ENCODE measurements at regions not wholly inside any gene's neighbourhood (a gene's known extent, or its start where the extent isn't known, plus 50 kb on each side); places are given as distances from the start of the nearest gene placed in this dataset.

DNA sequence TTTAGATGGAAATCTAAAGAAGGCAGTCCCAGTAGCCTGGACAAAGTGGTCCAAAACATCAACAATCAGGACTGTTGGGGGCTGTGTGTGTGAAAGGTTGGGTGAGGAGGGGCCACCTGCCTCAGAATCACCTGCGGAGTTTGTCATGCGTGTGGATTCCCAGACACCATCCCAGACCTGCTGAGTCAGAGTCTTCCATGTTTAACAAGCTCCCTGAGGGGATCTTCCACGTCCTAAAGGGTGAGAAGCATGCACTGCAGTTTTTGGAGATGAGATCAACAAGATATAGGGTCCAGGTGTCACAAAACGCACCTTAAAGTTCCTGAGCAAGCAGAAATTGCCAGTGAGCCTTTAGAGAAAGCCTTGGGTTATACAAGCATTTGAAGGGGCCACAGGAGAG, 207.0 kb upstream of the FAM9B start (continued):
- TF ChIP-seq ZNF16 (tag by site-specific recombination; IDR thresholded peaks at IDR 0.05; ENCODE audit: low read depth) (no peak), ZNF174 (tag by site-specific recombination; IDR thresholded peaks at IDR 0.05) (no peak), ZNF221 (tag by site-specific recombination; IDR thresholded peaks at IDR 0.05; ENCODE audit: borderline replicate concordance) (no peak), ZNF707 (tag by site-specific recombination; IDR thresholded peaks at IDR 0.05) (no peak), MZF1 (tag by site-specific recombination; IDR thresholded peaks at IDR 0.05; ENCODE audit: borderline replicate concordance) (no peak)
- TF ChIP-seq, protein P1, sequence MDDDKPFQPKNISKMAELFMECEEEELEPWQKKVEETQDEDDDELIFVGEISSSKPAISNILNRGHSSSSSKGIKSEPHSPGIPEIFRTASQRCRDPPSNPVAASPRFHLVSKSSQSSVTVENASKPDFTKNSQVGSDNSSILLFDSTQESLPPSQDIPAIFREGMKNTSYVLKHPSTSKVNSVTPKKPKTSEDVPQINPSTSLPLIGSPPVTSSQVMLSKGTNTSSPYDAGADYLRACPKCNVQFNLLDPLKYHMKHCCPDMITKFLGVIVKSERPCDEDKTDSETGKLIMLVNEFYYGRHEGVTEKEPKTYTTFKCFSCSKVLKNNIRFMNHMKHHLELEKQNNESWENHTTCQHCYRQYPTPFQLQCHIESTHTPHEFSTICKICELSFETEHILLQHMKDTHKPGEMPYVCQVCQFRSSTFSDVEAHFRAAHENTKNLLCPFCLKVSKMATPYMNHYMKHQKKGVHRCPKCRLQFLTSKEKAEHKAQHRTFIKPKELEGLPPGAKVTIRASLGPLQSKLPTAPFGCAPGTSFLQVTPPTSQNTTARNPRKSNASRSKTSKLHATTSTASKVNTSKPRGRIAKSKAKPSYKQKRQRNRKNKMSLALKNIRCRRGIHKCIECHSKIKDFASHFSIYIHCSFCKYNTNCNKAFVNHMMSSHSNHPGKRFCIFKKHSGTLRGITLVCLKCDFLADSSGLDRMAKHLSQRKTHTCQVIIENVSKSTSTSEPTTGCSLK (tag by site-specific recombination; IDR thresholded peaks at IDR 0.05), result no peak
- TF ChIP-seq, protein P2, sequence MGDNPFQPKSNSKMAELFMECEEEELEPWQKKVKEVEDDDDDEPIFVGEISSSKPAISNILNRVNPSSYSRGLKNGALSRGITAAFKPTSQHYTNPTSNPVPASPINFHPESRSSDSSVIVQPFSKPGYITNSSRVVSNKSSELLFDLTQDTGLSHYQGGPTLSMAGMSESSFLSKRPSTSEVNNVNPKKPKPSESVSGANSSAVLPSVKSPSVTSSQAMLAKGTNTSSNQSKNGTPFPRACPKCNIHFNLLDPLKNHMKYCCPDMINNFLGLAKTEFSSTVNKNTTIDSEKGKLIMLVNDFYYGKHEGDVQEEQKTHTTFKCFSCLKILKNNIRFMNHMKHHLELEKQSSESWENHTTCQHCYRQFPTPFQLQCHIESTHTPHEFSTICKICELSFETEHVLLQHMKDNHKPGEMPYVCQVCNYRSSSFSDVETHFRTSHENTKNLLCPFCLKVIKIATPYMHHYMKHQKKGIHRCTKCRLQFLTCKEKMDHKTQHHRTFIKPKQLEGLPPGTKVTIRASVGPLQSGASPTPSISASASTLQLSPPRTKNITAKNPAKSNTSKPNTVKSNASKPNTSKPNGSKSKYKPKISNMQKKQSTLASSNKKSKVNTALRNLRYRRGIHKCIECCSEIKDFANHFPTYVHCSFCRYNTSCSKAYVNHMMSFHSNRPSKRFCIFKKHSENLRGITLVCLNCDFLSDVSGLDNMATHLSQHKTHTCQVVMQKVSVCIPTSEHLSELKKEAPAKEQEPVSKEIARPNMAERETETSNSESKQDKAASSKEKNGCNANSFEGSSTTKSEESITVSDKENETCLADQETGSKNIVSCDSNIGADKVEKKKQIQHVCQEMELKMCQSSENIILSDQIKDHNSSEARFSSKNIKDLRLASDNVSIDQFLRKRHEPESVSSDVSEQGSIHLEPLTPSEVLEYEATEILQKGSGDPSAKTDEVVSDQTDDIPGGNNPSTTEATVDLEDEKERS (tag by site-specific recombination; IDR thresholded peaks at IDR 0.05), result no peak
- TF ChIP-seq, protein P3, sequence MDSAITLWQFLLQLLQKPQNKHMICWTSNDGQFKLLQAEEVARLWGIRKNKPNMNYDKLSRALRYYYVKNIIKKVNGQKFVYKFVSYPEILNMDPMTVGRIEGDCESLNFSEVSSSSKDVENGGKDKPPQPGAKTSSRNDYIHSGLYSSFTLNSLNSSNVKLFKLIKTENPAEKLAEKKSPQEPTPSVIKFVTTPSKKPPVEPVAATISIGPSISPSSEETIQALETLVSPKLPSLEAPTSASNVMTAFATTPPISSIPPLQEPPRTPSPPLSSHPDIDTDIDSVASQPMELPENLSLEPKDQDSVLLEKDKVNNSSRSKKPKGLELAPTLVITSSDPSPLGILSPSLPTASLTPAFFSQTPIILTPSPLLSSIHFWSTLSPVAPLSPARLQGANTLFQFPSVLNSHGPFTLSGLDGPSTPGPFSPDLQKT (IDR thresholded peaks at IDR 0.05; ENCODE audit: borderline replicate concordance, low read depth, low read length), result no peak

DNA sequence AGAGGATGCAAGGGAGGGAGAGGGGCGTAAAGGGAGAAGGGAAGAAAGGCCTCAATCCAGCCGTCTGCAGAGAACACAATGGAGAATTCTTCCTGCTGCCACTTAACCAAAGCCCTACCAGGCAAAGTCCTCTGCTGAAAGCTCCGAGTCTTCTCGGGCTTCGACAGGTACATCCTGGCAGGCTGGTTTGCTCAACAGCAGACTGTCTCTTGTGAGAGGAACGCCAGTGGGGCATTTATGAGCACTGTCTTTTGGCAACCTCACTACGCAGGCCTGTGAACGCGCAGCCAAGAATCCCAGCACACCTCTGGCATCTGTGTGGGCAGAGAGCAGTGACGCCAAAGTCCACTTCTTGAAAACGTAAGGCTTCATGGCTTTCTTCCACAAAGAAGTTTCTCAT, 207.5 kb upstream of the FAM9B start:
- CTCF ChIA-PET, result interaction anchor here (0.5 kb wide), 1 partner anchor 525 kb away, joined by 3 read pairs; no protein-coding TSS in a partner anchor
- no peaks in the 10 kb centered on the region for H3K36me3 ChIP-seq (ENCODE audit: control insufficient read depth in 2 of 2, insufficient read depth in 1 of 2, low read length in 2 of 2)

More for the DNA sequence above, 207.5 kb upstream of the FAM9B start:
- POLR2A ChIA-PET, result no interaction called here
- H3K4me3 ChIP-seq (ENCODE audit: low read depth, low read length), result no peak overlapping the region
- H3K9me3 ChIP-seq (ENCODE audit: control insufficient read depth, insufficient read depth, low read depth, low read length), result no peaks in the 10 kb centered on the region
- TF ChIP-seq ZBTB8A (tag by site-specific recombination; IDR thresholded peaks at IDR 0.05), result no peak
- TF ChIP-seq, protein P4, sequence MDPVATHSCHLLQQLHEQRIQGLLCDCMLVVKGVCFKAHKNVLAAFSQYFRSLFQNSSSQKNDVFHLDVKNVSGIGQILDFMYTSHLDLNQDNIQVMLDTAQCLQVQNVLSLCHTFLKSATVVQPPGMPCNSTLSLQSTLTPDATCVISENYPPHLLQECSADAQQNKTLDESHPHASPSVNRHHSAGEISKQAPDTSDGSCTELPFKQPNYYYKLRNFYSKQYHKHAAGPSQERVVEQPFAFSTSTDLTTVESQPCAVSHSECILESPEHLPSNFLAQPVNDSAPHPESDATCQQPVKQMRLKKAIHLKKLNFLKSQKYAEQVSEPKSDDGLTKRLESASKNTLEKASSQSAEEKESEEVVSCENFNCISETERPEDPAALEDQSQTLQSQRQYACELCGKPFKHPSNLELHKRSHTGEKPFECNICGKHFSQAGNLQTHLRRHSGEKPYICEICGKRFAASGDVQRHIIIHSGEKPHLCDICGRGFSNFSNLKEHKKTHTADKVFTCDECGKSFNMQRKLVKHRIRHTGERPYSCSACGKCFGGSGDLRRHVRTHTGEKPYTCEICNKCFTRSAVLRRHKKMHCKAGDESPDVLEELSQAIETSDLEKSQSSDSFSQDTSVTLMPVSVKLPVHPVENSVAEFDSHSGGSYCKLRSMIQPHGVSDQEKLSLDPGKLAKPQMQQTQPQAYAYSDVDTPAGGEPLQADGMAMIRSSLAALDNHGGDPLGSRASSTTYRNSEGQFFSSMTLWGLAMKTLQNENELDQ (tag by site-specific recombination; IDR thresholded peaks at IDR 0.05; ENCODE audit: low read depth), result no peak
- TF ChIP-seq ZBTB48 (tag by site-specific recombination; IDR thresholded peaks at IDR 0.05), result no peak
- no peak for TF ChIP-seq ZNF621 (tag by site-specific recombination; IDR thresholded peaks at IDR 0.05)
- no peak for TF ChIP-seq ZNF223 (tag by site-specific recombination; IDR thresholded peaks at IDR 0.05)
- TF ChIP-seq, protein P2 (tag by site-specific recombination; IDR thresholded peaks at IDR 0.05), result no peak
- TF ChIP-seq ZNF544 (tag by site-specific recombination; IDR thresholded peaks at IDR 0.05), result no peak
- TF ChIP-seq ZNF707 (tag by site-specific recombination; IDR thresholded peaks at IDR 0.05), result no peak
- no peak for TF ChIP-seq ZNF211 (tag by site-specific recombination; IDR thresholded peaks at IDR 0.05; ENCODE audit: low read depth)
- no peak for TF ChIP-seq ZNF785 (tag by site-specific recombination; IDR thresholded peaks at IDR 0.05)
- H3K4me1 ChIP-seq (ENCODE audit: control insufficient read depth, insufficient read depth, low read length), result no peaks in the 10 kb centered on the region
- H3K27ac ChIP-seq (ENCODE audit: extremely low read depth, low read depth, low read length), result no peak overlapping the region
